Trophoblast cell (in vitro differentiated cells and primary cell): ENCODE measurements at regions not wholly inside any gene's neighbourhood (a gene's known extent, or its start where the extent isn't known, plus 50 kb on each side); places are given as distances from the start of the nearest gene placed in this dataset.
"Not testable (repeated sequence)": the region's sequence is repeated elsewhere in the genome, so short reads cannot be mapped to it uniquely, and the experiment has no call there.

Experiments
- DNase-seq, 2 donors: peaks; one replicate each; pipeline ENCODE4 v3.0.0-alpha.2; 2016
- H2AFZ ChIP-seq: 2 replicates; pipeline ENCODE4 v1.6.1; 2013; ENCODE audit warnings: low read length, moderate library complexity, mild to moderate bottlenecking; ENCODE audit not compliant: insufficient read depth, poor library complexity
- H2AK5ac ChIP-seq: 2 replicates; pipeline ENCODE4 v1.6.1; 2013; ENCODE audit warnings: mild to moderate bottlenecking, low read length
- H2BK120ac ChIP-seq: 2 replicates; pipeline ENCODE4 v1.6.1; 2013; ENCODE audit warnings: low read length, mild to moderate bottlenecking, moderate library complexity; ENCODE audit not compliant: insufficient read depth, poor library complexity
- H2BK12ac ChIP-seq: 2 replicates; pipeline ENCODE4 v1.6.1; 2013; ENCODE audit warnings: mild to moderate bottlenecking, low read length, moderate library complexity
- H2BK5ac ChIP-seq: 2 replicates; pipeline ENCODE4 v1.6.1; 2013; ENCODE audit warnings: low read length, low read depth, moderate library complexity, mild to moderate bottlenecking; ENCODE audit not compliant: poor library complexity
- H3K14ac ChIP-seq: 2 replicates; pipeline ENCODE4 v1.6.1; 2013; ENCODE audit warnings: mild to moderate bottlenecking, low read length
- H3K18ac ChIP-seq: 2 replicates; pipeline ENCODE4 v1.6.1; 2013; ENCODE audit warnings: mild to moderate bottlenecking, low read length
- H3K23ac ChIP-seq: 2 replicates; pipeline ENCODE4 v1.6.1; 2013; ENCODE audit warnings: low read length
- H3K27ac ChIP-seq: 2 replicates; pipeline ENCODE4 v1.5.1; 2013; ENCODE audit warnings: low read depth, mild to moderate bottlenecking, inconsistent platforms, low read length, moderate library complexity
- H3K27me3 ChIP-seq: 2 replicates; pipeline ENCODE4 v1.6.1; 2013; ENCODE audit warnings: inconsistent platforms, mild to moderate bottlenecking, low read length, moderate library complexity; ENCODE audit not compliant: insufficient read depth
- H3K36me3 ChIP-seq, 2 experiments: 1 replicate in 1 of 2; 2 replicates in 1 of 2; pipeline ENCODE4 v1.6.1; 2013; ENCODE audit warnings: low read length in 2 of 2, mild to moderate bottlenecking in 2 of 2, moderate library complexity in 1 of 2; ENCODE audit not compliant: insufficient read depth in 2 of 2, control insufficient read depth in 1 of 2
- H3K4ac ChIP-seq: 2 replicates; pipeline ENCODE4 v1.6.1; 2013; ENCODE audit warnings: low read depth, mild to moderate bottlenecking, low read length, moderate library complexity
- H3K4me1 ChIP-seq, 2 experiments: 1 replicate in 1 of 2; 2 replicates in 1 of 2; pipeline ENCODE4 v1.6.1; 2013; ENCODE audit warnings: low read length in 2 of 2, mild to moderate bottlenecking in 2 of 2, moderate library complexity in 1 of 2; ENCODE audit not compliant: insufficient read depth in 2 of 2, control insufficient read depth in 1 of 2
- H3K4me2 ChIP-seq: 2 replicates; pipeline ENCODE4 v1.6.1; 2013; ENCODE audit warnings: inconsistent platforms, mild to moderate bottlenecking, low read length, moderate library complexity
- H3K4me3 ChIP-seq: 2 replicates; pipeline ENCODE4 v1.5.1; 2013; ENCODE audit warnings: mild to moderate bottlenecking, low read depth, low read length, inconsistent platforms
- H3K79me1 ChIP-seq: one replicate; pipeline ENCODE4 v1.6.1; 2013; ENCODE audit warnings: low read length
- H3K79me2 ChIP-seq: 2 replicates; pipeline ENCODE4 v1.6.1; 2013; ENCODE audit warnings: low read length, mild to moderate bottlenecking; ENCODE audit not compliant: control insufficient read depth, insufficient read depth, poor library complexity
- H3K9ac ChIP-seq: 2 replicates; pipeline ENCODE4 v1.6.1; 2013; ENCODE audit warnings: mild to moderate bottlenecking, low read length
- H3K9me3 ChIP-seq: 2 replicates; pipeline ENCODE4 v1.6.1; 2013; ENCODE audit warnings: low read depth, mild to moderate bottlenecking, control low read depth, inconsistent platforms, low read length; ENCODE audit not compliant: insufficient read depth
- H4K12ac ChIP-seq: 2 replicates; pipeline ENCODE4 v1.6.1; 2013; ENCODE audit warnings: low read depth, mild to moderate bottlenecking, low read length, moderate library complexity
- H4K8ac ChIP-seq: 2 replicates; pipeline ENCODE4 v1.6.1; 2013; ENCODE audit warnings: low read depth, mild to moderate bottlenecking, low read length, moderate library complexity
- H4K91ac ChIP-seq: one replicate; pipeline ENCODE4 v1.6.1; 2013; ENCODE audit warnings: low read depth, mild to moderate bottlenecking, low read length, moderate library complexity
- WGBS: extraction: QIAGEN DNeasy Blood & Tissue Kit; methylation state at CpG from one replicate; pipeline ENCODE4 v1.1.7; 2013; ENCODE audit warnings: missing lambda C conversion rate; ENCODE audit not compliant: insufficient read length, insufficient coverage; ENCODE audit errors: extremely low coverage; 5-methylcytosine and 5-hydroxymethylcytosine counted together

- H2AFZ ChIP-seq, H4K91ac ChIP-seq, H3K9me3 ChIP-seq, H3K27me3 ChIP-seq, H3K36me3 ChIP-seq, H3K79me2 ChIP-seq, H3K4me2 ChIP-seq, H3K14ac ChIP-seq, H4K12ac ChIP-seq, H3K79me1 ChIP-seq, H3K4me1 ChIP-seq, H4K8ac ChIP-seq, H3K18ac ChIP-seq, H3K4ac ChIP-seq, DNase-seq, H3K4me3 ChIP-seq, H3K9ac ChIP-seq, H2AK5ac ChIP-seq, H2BK12ac ChIP-seq, H3K23ac ChIP-seq, H2BK5ac ChIP-seq, H3K27ac ChIP-seq, H2BK120ac ChIP-seq: not testable (repeated sequence)
- WGBS, result no CpG with 5 or more reads among the region's 1 CpG
Measured at GRCh38 chr7:150107283-150107682, 215.9 kb upstream of the LRRC61 start.

- not testable (repeated sequence) for H2AFZ ChIP-seq, H4K91ac ChIP-seq, H3K27ac ChIP-seq, H3K36me3 ChIP-seq, H3K4ac ChIP-seq, DNase-seq, H3K9me3 ChIP-seq, H2BK12ac ChIP-seq, H4K12ac ChIP-seq, H3K79me2 ChIP-seq, H4K8ac ChIP-seq, H3K4me2 ChIP-seq, H3K4me1 ChIP-seq, H3K23ac ChIP-seq, H3K4me3 ChIP-seq, H3K14ac ChIP-seq, H2AK5ac ChIP-seq, H3K18ac ChIP-seq, H3K9ac ChIP-seq, H2BK5ac ChIP-seq, H2BK120ac ChIP-seq, H3K27me3 ChIP-seq
- WGBS, result no CpG with 5 or more reads among the region's 5 CpGs
- H3K79me1 ChIP-seq, result peaks cover 14% of the 10 kb centered on the region
Measured at GRCh38 chr7:150110375-150110820, 212.8 kb upstream of the LRRC61 start.

GRCh38 chr7:150110882-150111281 is 212.3 kb upstream of the LRRC61 start:
- WGBS, result no CpG with 5 or more reads among the region's 8 CpGs
- H2AK5ac ChIP-seq, H2BK5ac ChIP-seq, H2BK120ac ChIP-seq, H3K4me3 ChIP-seq, H3K14ac ChIP-seq, H4K8ac ChIP-seq, H3K9ac ChIP-seq, H3K4ac ChIP-seq, H4K91ac ChIP-seq, H3K79me2 ChIP-seq, H3K18ac ChIP-seq, H4K12ac ChIP-seq, H3K36me3 ChIP-seq, H3K27me3 ChIP-seq, H2BK12ac ChIP-seq, H3K4me2 ChIP-seq, H2AFZ ChIP-seq, DNase-seq, H3K9me3 ChIP-seq, H3K23ac ChIP-seq, H3K27ac ChIP-seq: not testable (repeated sequence)
- Histone ChIP-seq H3K4me1 (peaks cover 6 to 11% of the 10 kb centered on the region in 2 experiments), H3K79me1 (peaks cover 15% of the 10 kb centered on the region)

GRCh38 chr7:150111373-150112139 is 211.6 kb upstream of the LRRC61 start:
- not testable (repeated sequence) for H2AFZ ChIP-seq, H2AK5ac ChIP-seq, H3K9ac ChIP-seq, H4K12ac ChIP-seq, H3K27me3 ChIP-seq, H3K9me3 ChIP-seq, H3K18ac ChIP-seq, H3K4me2 ChIP-seq, H3K79me2 ChIP-seq, H3K4me3 ChIP-seq, H3K36me3 ChIP-seq, H3K4ac ChIP-seq, H2BK5ac ChIP-seq, H4K8ac ChIP-seq, H3K14ac ChIP-seq, H2BK120ac ChIP-seq, H2BK12ac ChIP-seq, DNase-seq, H3K27ac ChIP-seq, H3K23ac ChIP-seq
- no CpG with 5 or more reads among the region's 33 CpGs for WGBS
- Histone ChIP-seq H3K4me1 (peaks cover 6 to 11% of the 10 kb centered on the region in 2 experiments), H3K79me1 (peaks cover 15% of the 10 kb centered on the region), H4K91ac (peak overlapping the region; percentile 94)
